C4-2B (cell line): ENCODE measurements at regions not wholly inside any gene's neighbourhood (a gene's known extent, or its start where the extent isn't known, plus 50 kb on each side); places are given as distances from the start of the nearest gene placed in this dataset.

Experiments used
- CTCF ChIP-seq: fragments of 450-650 bp; conservative IDR thresholded peaks from 2 replicates; pipeline ENCODE4 v1.5.1; 2017; ENCODE audit warnings: mild to moderate bottlenecking
- ZFX ChIP-seq: fragments of 450-650 bp; IDR thresholded peaks from 2 replicates; pipeline ENCODE4 v1.6.1; 2017

GRCh38 chr11:86144846-86145245 lies 76.0 kb upstream of the PICALM start:
- TF ChIP-seq CTCF (no peak), ZFX (no peak)
